Brain microvascular endothelial cell (primary cell): ENCODE measurements at regions not wholly inside any gene's neighbourhood (a gene's known extent, or its start where the extent isn't known, plus 50 kb on each side); places are given as distances from the start of the nearest gene placed in this dataset.

Source experiments
- DNase-seq: peaks from one replicate; pipeline ENCODE4 v3.0.0-alpha.2; 2020
- H3K27ac ChIP-seq: fragments of 250-450 bp; sonication (Bioruptor Pico); 2 replicates; pipeline ENCODE4 v1.5.1; 2020; ENCODE audit warnings: mild to moderate bottlenecking, moderate library complexity
- H3K27me3 ChIP-seq: fragments of 250-450 bp; sonication (Bioruptor Pico); replicated peaks from 2 replicates; pipeline ENCODE4 v1.5.1; 2020; ENCODE audit warnings: mild to moderate bottlenecking
- H3K36me3 ChIP-seq: fragments of 250-450 bp; sonication (Bioruptor Pico); replicated peaks from 2 replicates; pipeline ENCODE4 v1.5.1; 2020; ENCODE audit warnings: mild to moderate bottlenecking
- H3K4me3 ChIP-seq: 2 replicates; pipeline ENCODE4 v1.5.1; 2011; ENCODE audit warnings: low read depth, mild to moderate bottlenecking, control low read depth, low read length, moderate library complexity
- in situ Hi-C: cut with HindIII; loops from 2 replicates; pipeline ENCODE4 v1.10.0; 2017; ENCODE audit warnings: low sequenced_read_pairs, low pct_ligation_motif_present
- TF ChIP-seq, protein P1 (sequence below): IDR thresholded peaks from 2 replicates; pipeline ENCODE4 v1.5.1; 2011; ENCODE audit warnings: low read depth, mild to moderate bottlenecking, moderate library complexity, low read length, control low read depth, inconsistent platforms; ENCODE audit errors: missing control alignments

DNA sequence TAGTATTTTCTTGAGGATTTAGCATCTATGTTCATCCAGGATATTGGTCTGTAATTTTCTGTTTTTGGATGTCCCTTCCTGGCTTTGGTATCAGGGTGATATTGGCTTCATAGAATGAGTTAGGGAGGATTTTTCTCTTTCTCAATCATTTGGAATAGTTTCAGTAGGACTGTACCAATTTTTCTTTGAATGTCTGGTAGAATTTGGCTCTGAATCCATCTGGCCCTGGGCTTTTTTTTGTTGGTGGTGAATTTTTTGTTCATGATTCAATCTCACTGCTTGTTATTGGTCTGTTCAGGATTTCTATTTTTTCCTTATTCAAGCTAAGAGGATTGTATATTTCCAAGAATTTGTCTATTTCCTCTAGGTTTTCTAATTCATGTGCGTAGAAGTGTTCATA lies 192.7 kb downstream of the KIF20B start:
- H3K27ac ChIP-seq = no peak overlapping the region
- H3K36me3 ChIP-seq = no peaks in the 10 kb centered on the region
- no peaks in the 10 kb centered on the region for H3K27me3 ChIP-seq
- no peak for DNase-seq
- TF ChIP-seq, protein P1, sequence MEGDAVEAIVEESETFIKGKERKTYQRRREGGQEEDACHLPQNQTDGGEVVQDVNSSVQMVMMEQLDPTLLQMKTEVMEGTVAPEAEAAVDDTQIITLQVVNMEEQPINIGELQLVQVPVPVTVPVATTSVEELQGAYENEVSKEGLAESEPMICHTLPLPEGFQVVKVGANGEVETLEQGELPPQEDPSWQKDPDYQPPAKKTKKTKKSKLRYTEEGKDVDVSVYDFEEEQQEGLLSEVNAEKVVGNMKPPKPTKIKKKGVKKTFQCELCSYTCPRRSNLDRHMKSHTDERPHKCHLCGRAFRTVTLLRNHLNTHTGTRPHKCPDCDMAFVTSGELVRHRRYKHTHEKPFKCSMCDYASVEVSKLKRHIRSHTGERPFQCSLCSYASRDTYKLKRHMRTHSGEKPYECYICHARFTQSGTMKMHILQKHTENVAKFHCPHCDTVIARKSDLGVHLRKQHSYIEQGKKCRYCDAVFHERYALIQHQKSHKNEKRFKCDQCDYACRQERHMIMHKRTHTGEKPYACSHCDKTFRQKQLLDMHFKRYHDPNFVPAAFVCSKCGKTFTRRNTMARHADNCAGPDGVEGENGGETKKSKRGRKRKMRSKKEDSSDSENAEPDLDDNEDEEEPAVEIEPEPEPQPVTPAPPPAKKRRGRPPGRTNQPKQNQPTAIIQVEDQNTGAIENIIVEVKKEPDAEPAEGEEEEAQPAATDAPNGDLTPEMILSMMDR = no peak
- in situ Hi-C loops = no loop called here
- H3K4me3 ChIP-seq = no peak overlapping the region

DNA sequence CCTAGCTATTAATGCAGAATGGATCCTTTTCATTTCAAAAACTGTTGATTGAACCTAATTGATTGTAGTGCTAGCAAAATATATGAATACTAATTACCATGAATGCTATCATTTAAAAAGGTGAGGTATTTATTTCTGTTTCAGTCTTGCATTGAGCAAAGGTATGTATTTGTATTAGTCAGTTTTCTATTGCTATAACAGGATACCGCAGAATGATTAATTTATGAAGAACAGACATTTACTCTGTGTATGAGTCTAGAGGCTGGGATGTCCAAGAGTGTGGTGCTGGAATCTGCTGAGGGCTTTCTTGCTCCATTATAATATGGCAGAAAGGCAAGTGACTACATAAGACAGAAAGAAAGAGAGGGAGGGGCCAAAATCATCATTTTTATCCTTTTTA lies 199.2 kb downstream of the KIF20B start:
- H3K27ac ChIP-seq = no peak overlapping the region
- no peak overlapping the region for H3K4me3 ChIP-seq
- DNase-seq = no peak
- H3K36me3 ChIP-seq = no peaks in the 10 kb centered on the region
- in situ Hi-C loops = no loop called here
- TF ChIP-seq, protein P1 = no peak
- no peaks in the 10 kb centered on the region for H3K27me3 ChIP-seq

DNA sequence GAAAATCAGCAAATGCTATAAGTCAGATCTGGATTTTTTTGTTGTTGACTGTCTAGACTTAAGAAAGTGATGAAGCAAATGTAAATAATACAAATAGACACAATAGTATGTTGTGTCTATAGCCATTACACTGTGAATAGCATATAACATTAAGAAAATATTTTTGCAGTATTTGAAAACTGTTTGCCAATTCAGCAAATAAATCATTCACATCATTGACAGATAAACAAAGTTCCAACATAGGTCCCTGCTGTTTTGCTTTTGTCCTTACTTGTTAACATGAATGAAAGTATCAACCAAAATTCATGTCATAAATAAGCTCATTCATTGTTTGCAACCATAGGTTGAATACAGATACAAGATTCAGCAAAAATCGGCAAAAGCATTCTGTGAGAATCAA lies 200.5 kb downstream of the KIF20B start:
- in situ Hi-C loops = no loop called here
- Histone ChIP-seq H3K27ac (no peak overlapping the region), H3K4me3 (no peak overlapping the region), H3K36me3 (no peaks in the 10 kb centered on the region), H3K27me3 (no peaks in the 10 kb centered on the region)
- TF ChIP-seq, protein P1 = no peak
- DNase-seq = no peak

DNA sequence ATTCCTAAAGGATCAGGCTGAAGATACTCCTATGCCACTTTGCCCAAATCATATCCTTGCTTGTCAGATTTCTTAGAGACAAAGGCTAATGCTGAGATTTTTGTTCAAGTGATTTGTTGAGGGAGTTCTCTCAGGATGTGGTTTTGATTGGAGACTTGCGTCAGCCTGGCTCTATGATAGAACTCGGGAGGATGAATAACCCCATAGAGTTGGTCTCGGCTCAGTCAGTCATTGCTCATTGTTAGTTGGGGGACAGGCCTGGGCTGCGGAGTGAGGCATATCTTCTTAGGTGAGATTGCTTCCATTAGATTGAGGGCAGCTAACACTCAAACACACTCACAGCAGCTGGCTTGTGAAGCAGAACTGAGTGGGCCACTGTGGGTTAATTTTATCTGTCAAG lies 203.4 kb downstream of the KIF20B start:
- H3K27me3 ChIP-seq = no peaks in the 10 kb centered on the region
- TF ChIP-seq, protein P1 = no peak
- no peak overlapping the region for H3K4me3 ChIP-seq
- H3K27ac ChIP-seq = no peak overlapping the region
- no peaks in the 10 kb centered on the region for H3K36me3 ChIP-seq
- in situ Hi-C loops = no loop called here
- no peak for DNase-seq

DNA sequence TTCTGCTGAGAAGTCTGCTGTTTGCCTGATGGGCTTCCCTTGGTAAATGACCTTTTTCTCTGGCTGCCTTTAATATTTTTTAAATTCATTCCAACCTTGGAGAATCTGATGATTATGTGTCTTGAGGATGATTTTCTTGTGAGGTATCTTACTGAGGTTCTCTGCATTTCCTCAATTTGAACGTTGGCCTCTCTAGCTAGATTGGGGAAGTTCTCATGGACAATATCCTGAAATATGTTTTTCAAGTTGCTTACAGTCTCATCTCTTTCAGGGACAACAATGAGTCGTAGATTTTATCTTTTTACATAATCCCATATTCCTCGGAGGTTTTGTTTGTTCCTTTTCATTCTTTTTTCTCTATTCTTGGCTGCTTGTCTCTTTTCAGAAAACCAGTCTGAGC lies 208.4 kb downstream of the KIF20B start:
- no peaks in the 10 kb centered on the region for H3K27me3 ChIP-seq
- no peak overlapping the region for H3K27ac ChIP-seq
- TF ChIP-seq, protein P1 = no peak
- in situ Hi-C loops = no loop called here
- DNase-seq = no peak
- H3K36me3 ChIP-seq = no peaks in the 10 kb centered on the region
- H3K4me3 ChIP-seq = no peak overlapping the region

DNA sequence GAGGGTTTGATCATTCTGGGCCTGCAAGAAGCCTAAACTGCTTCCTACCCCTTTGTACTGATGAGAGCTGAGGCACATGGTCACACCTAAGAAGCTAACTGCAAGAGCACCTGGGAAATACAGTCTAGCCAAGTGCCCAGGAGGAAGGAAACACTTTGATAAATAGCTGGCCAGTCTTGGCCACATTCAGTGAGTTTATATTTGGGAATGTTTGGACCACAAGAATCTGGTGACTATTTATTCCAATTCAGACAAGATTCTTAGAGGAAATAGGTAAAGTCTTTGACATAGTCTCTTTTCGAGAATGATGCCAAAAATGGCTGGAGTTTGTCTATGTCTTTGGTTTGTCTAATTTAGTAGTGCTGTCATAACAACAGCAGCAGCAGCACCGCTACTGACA lies 213.6 kb downstream of the KIF20B start:
- Histone ChIP-seq H3K36me3 (no peaks in the 10 kb centered on the region), H3K4me3 (no peak overlapping the region), H3K27ac (no peak overlapping the region), H3K27me3 (no peaks in the 10 kb centered on the region)
- in situ Hi-C loops = no loop called here
- no peak for DNase-seq
- TF ChIP-seq, protein P1 = no peak
